IPS-18a (cell line): ENCODE measurements at regions not wholly inside any gene's neighbourhood (a gene's known extent, or its start where the extent isn't known, plus 50 kb on each side); places are given as distances from the start of the nearest gene placed in this dataset.

ENCODE experiments used
- H3K27ac ChIP-seq: one replicate; pipeline ENCODE4 v1.5.1; 2013; ENCODE audit warnings: low read length
- H3K27me3 ChIP-seq: one replicate; pipeline ENCODE4 v1.6.1; 2013; ENCODE audit warnings: mild to moderate bottlenecking, low read length; ENCODE audit not compliant: control insufficient read depth, insufficient read depth
- H3K36me3 ChIP-seq: one replicate; pipeline ENCODE4 v1.6.1; 2013; ENCODE audit warnings: low read depth, low read length; ENCODE audit not compliant: control insufficient read depth
- H3K4me1 ChIP-seq: one replicate; pipeline ENCODE4 v1.6.1; 2013; ENCODE audit warnings: low read depth, low read length; ENCODE audit not compliant: control insufficient read depth
- H3K4me3 ChIP-seq: one replicate; pipeline ENCODE4 v1.5.1; 2013; ENCODE audit warnings: low read length
- H3K9ac ChIP-seq: one replicate; pipeline ENCODE4 v1.6.1; 2013; ENCODE audit warnings: mild to moderate bottlenecking, low read length, moderate library complexity
- H3K9me3 ChIP-seq: one replicate; pipeline ENCODE4 v1.6.1; 2013; ENCODE audit warnings: low read depth, low read length; ENCODE audit not compliant: control insufficient read depth

GRCh38 chr12:77179515-77179914, 114.1 kb upstream of the E2F7 start:
- no peak overlapping the region for H3K27ac ChIP-seq

GRCh38 chr12:77167801-77168200, 102.4 kb upstream of the E2F7 start:
- no peak overlapping the region for H3K4me3 ChIP-seq
- peaks cover 14% of the 10 kb centered on the region for H3K4me1 ChIP-seq
- no peaks in the 10 kb centered on the region for H3K27me3 ChIP-seq
- H3K9me3 ChIP-seq: no peaks in the 10 kb centered on the region
- H3K27ac ChIP-seq: no peak overlapping the region
- H3K9ac ChIP-seq: no peak overlapping the region
- H3K36me3 ChIP-seq: no peaks in the 10 kb centered on the region

More at GRCh38 chr12:77179515-77179914, 114.1 kb upstream of the E2F7 start:
- Histone ChIP-seq H3K4me3 (no peak overlapping the region), H3K36me3 (no peaks in the 10 kb centered on the region), H3K27me3 (no peaks in the 10 kb centered on the region), H3K9me3 (no peaks in the 10 kb centered on the region), H3K4me1 (no peaks in the 10 kb centered on the region), H3K9ac (no peak overlapping the region)

DNA sequence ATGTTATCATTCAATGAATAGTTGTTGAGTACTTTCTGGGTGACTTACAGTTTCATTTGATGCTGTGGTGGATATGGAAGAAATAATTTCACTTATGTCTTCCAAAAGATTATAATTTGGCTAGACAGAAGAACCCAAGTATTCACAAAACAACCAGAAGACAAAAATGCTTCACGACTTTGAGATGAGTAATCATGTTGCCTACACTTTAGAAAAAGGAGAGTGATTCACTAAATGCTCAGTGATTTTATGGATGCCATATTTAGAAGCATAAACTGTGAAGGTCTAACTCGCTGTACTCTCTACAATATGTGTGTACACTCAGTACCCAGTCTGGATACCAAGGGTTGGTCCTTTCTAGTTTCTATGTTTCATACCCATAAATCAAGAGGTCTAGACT, 101.3 kb upstream of the E2F7 start:
- H3K36me3 ChIP-seq: no peaks in the 10 kb centered on the region

DNA sequence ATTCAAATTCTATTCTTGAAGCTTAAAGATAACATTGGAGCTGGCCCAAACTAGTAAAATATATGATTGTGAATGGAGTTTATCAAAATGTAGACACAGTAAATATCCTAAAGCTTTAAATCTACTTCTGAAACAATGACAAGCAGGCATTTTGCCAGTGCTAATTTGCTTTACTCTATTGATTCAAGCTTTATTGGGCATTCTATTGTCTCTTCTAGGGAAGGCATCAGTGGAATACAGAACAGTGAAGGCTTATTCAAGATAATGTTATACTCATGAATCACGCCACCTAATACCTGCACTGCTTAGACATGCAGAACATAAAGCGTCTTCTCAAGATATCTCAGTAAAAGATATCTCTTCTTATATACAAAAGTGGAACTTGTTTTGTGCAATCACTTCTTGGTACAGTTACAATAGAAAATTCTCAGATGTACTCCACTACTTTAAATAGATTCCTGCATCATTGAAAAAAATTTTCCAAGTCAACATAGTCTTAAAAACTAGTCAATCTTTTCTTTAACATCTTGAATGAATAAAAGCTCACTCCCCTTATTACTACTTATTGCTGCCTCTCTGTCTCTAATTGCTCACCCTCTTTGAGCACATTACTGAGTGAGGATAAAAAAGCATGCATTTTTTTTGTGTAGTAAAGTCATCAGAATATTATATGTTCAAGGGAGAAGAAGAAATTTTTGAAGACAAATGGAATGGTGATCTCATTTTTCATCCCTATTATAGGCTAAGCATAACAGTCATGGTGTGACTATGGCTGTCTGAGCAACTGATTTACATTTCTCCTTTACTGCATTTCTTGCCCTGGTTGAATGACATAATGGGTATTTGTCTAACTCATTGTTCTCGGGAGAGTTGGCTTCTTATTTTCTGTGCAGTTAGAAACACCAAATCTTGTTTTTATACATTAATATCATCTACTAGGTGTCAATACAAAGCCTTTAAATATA, 98.0 kb upstream of the E2F7 start:
- H3K36me3 ChIP-seq: no peaks in the 10 kb centered on the region
- no peak overlapping the region for H3K4me3 ChIP-seq
- no peak overlapping the region for H3K9ac ChIP-seq
- no peak overlapping the region for H3K27ac ChIP-seq
- peaks cover 29% of the 10 kb centered on the region for H3K4me1 ChIP-seq
- no peaks in the 10 kb centered on the region for H3K27me3 ChIP-seq
- no peaks in the 10 kb centered on the region for H3K9me3 ChIP-seq

More for the DNA sequence above, 101.3 kb upstream of the E2F7 start:
- peaks cover 17% of the 10 kb centered on the region for H3K4me1 ChIP-seq
- H3K9ac ChIP-seq: no peak overlapping the region
- H3K27me3 ChIP-seq: no peaks in the 10 kb centered on the region
- no peaks in the 10 kb centered on the region for H3K9me3 ChIP-seq
- H3K27ac ChIP-seq: no peak overlapping the region
- no peak overlapping the region for H3K4me3 ChIP-seq

- H3K4me1 ChIP-seq: peaks cover 29% of the 10 kb centered on the region
- no peaks in the 10 kb centered on the region for H3K9me3 ChIP-seq
- no peak overlapping the region for H3K9ac ChIP-seq
- H3K27me3 ChIP-seq: no peaks in the 10 kb centered on the region
- no peak overlapping the region for H3K27ac ChIP-seq
- no peak overlapping the region for H3K4me3 ChIP-seq
- no peaks in the 10 kb centered on the region for H3K36me3 ChIP-seq
Observed at GRCh38 chr12:77161944-77162343, 96.6 kb upstream of the E2F7 start.

GRCh38 chr12:77160931-77161330, 95.6 kb upstream of the E2F7 start:
- Histone ChIP-seq H3K9ac (no peak overlapping the region), H3K9me3 (no peaks in the 10 kb centered on the region), H3K27me3 (no peaks in the 10 kb centered on the region), H3K27ac (no peak overlapping the region), H3K4me3 (no peak overlapping the region), H3K36me3 (no peaks in the 10 kb centered on the region), H3K4me1 (peaks cover 29% of the 10 kb centered on the region)

DNA sequence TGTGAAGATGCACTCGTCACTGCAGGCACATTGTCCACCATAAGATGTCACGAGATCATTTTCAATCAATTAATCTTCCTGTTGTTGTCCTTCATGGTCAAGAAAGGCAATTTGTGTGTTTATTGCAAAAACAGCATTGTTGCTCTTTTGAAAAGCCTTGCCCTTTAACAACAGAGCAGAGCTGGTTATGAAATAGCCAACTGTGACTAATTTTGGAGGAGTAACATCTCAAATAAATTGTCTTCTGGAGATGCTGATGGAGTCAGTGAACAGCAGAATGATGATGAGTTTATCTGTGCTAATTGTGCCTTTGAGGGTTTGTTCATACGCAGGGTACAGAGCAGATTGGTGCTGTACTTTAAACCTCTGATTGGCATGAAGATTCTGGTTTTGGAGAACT, 88.3 kb upstream of the E2F7 start:
- no peak overlapping the region for H3K27ac ChIP-seq
- H3K9ac ChIP-seq: no peak overlapping the region
- H3K36me3 ChIP-seq: no peaks in the 10 kb centered on the region
- no peaks in the 10 kb centered on the region for H3K27me3 ChIP-seq
- H3K4me3 ChIP-seq: no peak overlapping the region
- peaks cover 6% of the 10 kb centered on the region for H3K4me1 ChIP-seq
- H3K9me3 ChIP-seq: no peaks in the 10 kb centered on the region

GRCh38 chr12:77152623-77153193, 87.3 kb upstream of the E2F7 start:
- H3K27ac ChIP-seq: no peak overlapping the region
- no peaks in the 10 kb centered on the region for H3K27me3 ChIP-seq
- no peak overlapping the region for H3K9ac ChIP-seq
- H3K9me3 ChIP-seq: no peaks in the 10 kb centered on the region
- H3K4me3 ChIP-seq: no peak overlapping the region
- H3K36me3 ChIP-seq: no peaks in the 10 kb centered on the region
- H3K4me1 ChIP-seq: peaks cover 6% of the 10 kb centered on the region

DNA sequence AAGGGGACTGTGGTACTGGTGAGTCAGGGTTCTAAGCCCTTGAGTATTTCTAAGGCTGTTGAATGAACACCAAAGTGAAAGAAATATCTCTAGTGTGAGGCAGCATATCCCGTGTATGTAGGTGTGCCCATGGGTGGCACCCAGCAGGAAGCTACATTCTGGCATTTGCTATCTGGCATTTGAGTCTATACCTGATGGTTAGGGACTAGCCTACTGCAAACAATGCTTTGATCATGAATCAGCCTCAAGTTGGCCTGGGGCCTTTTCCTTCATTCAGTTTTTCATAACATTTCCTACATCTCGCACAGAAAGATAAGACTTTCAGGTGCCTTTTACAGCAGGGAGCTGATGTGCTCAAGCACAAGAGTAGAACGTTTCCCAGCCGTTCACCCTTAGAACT, 85.7 kb upstream of the E2F7 start:
- H3K4me1 ChIP-seq: peaks cover 6% of the 10 kb centered on the region
- H3K9ac ChIP-seq: no peak overlapping the region
- H3K27ac ChIP-seq: no peak overlapping the region
- no peaks in the 10 kb centered on the region for H3K9me3 ChIP-seq
- no peaks in the 10 kb centered on the region for H3K27me3 ChIP-seq
- H3K4me3 ChIP-seq: no peak overlapping the region
- no peaks in the 10 kb centered on the region for H3K36me3 ChIP-seq

DNA sequence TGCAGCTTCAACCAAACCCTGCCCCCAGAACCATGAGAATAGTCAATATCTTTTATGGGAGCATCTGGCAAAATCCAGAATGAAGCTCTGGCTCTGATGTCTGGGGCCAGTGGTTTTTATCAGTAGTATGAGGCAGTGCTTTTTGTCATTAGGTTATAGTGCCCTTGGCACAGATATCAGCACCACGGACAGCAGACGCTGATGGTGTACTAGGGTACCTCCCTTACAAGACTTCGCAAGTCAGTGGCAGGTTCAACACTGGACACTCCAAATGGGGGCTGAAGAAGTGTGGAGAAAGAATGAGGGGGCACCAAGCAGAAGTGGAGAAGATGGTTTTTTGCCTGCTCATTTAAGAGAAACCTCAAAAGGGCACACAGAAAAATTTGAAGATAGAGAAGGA, 68.2 kb upstream of the E2F7 start:
- Histone ChIP-seq H3K36me3 (no peaks in the 10 kb centered on the region), H3K27ac (no peak overlapping the region), H3K4me3 (no peak overlapping the region)

GRCh38 chr12:77131977-77132490, 66.7 kb upstream of the E2F7 start:
- H3K27ac ChIP-seq: no peak overlapping the region
- no peaks in the 10 kb centered on the region for H3K27me3 ChIP-seq
- H3K9ac ChIP-seq: no peak overlapping the region

More for the DNA sequence above, 68.2 kb upstream of the E2F7 start:
- H3K9ac ChIP-seq: no peak overlapping the region
- no peaks in the 10 kb centered on the region for H3K4me1 ChIP-seq
- no peaks in the 10 kb centered on the region for H3K9me3 ChIP-seq
- H3K27me3 ChIP-seq: no peaks in the 10 kb centered on the region

More at GRCh38 chr12:77131977-77132490, 66.7 kb upstream of the E2F7 start:
- Histone ChIP-seq H3K4me3 (no peak overlapping the region), H3K36me3 (no peaks in the 10 kb centered on the region), H3K9me3 (no peaks in the 10 kb centered on the region), H3K4me1 (no peaks in the 10 kb centered on the region)
